K562 (cell line): ENCODE measurements at regions not wholly inside any gene's neighbourhood (a gene's known extent, or its start where the extent isn't known, plus 50 kb on each side); places are given as distances from the start of the nearest gene placed in this dataset.
A peak's percentile ranks its signal among the peaks of the same experiment; 100 is the strongest.

Experiments used
- ATAC-seq: fragments of 200-7000 bp; cut with Tn5 transposase; 3 replicates; pipeline ENCODE4 v1.9.1; 2020; ENCODE audit warnings: moderate library complexity
- BruUV-seq: library from RNA; stranded (reverse); fragments of 400-500 nt; replicated peaks from 2 replicates; lab custom pipeline; 2021; lab: Mats Ljungman, UMichigan
- CTCF ChIA-PET: fragments of 300-600 bp; formaldehyde crosslinking; extraction: SDS; loops from one replicate; lab custom pipeline; 2021; ENCODE audit warnings: low intra/inter-chr PET ratio; lab: Yijun Ruan, JAX
- POLR2A ChIA-PET: fragments of 300-600, 350-650 bp; sonication (Branson Sonifier 250); formaldehyde crosslinking; extraction: SDS; loops from one replicate; lab custom pipeline; 2021; ENCODE audit warnings: antibody characterized with exemption, inconsistent platforms; lab: Yijun Ruan, JAX
- DNase-seq, 4 experiments: peaks; one replicate each; pipeline versions ENCODE4 v3.0.0 to v3.0.0-alpha.2; 2011 to 2018; ENCODE audit warnings: low spot score in 3 of 4, mixed read lengths in 3 of 4; ENCODE audit errors: extremely low read depth in 1 of 4
- FAIRE-seq: peaks from 2 replicates; lab custom pipeline; 2011; peaks lifted over from hg19 to GRCh38; lab: Jason Lieb, UNC
- H2AFZ ChIP-seq: 2 replicates; pipeline ENCODE4 v1.6.0; 2011; ENCODE audit warnings: low read depth, low read length, control low read depth, inconsistent platforms
- H3K27ac ChIP-seq: fragments of 200-600 bp; 3 replicates; pipeline ENCODE4 v1.8.0; 2011; ENCODE audit warnings: low read depth, mild to moderate bottlenecking, control low read depth, inconsistent platforms, low read length, moderate library complexity, mixed read lengths; ENCODE audit errors: extremely low read depth
- H3K27me3 ChIP-seq, 2 experiments: fragments of 300-600 bp in 1 of 2; 2 replicates in 1 of 2; 3 replicates in 1 of 2; pipeline versions ENCODE4 v1.6.0 to v1.8.0; 2011; ENCODE audit warnings: inconsistent platforms in 2 of 2, low read length in 2 of 2, mild to moderate bottlenecking in 1 of 2, mixed read lengths in 1 of 2, moderate library complexity in 1 of 2; ENCODE audit not compliant: control insufficient read depth in 2 of 2, insufficient read depth in 2 of 2
- H3K36me3 ChIP-seq: fragments of 300-600 bp; 3 replicates; pipeline ENCODE4 v1.8.0; 2011; ENCODE audit warnings: mild to moderate bottlenecking, low read length, inconsistent platforms; ENCODE audit not compliant: control insufficient read depth, insufficient read depth
- H3K4me1 ChIP-seq, 2 experiments: fragments of 200-600 bp in 1 of 2; replicated peaks in 1 of 2; 2 replicates in 1 of 2; 3 replicates in 1 of 2; pipeline versions ENCODE4 v1.5.1 to v1.8.0; 2011; ENCODE audit warnings: inconsistent platforms in 2 of 2, low read length in 2 of 2, mild to moderate bottlenecking in 1 of 2, mixed read lengths in 1 of 2, moderate library complexity in 1 of 2; ENCODE audit not compliant: control insufficient read depth in 2 of 2, insufficient read depth in 2 of 2
- H3K4me2 ChIP-seq: 2 replicates; pipeline ENCODE4 v1.6.1; 2011; ENCODE audit warnings: low read length, control low read depth, inconsistent platforms, mixed read lengths; ENCODE audit not compliant: insufficient read depth
- H3K4me3 ChIP-seq: fragments of 200-600 bp; sonication (generic), shearing (Covaris generic); 2 replicates; pipeline ENCODE4 v1.5.1; 2016; ENCODE audit warnings: control low read depth, inconsistent platforms
- H3K79me2 ChIP-seq: fragments of 200-600 bp; 3 replicates; pipeline ENCODE4 v1.8.0; 2011; ENCODE audit warnings: low read length, inconsistent platforms; ENCODE audit not compliant: control insufficient read depth, insufficient read depth
- H3K9ac ChIP-seq, 2 experiments: 2 replicates each; pipeline versions ENCODE4 v1.6.0 to v1.6.1; 2011; ENCODE audit warnings: low read depth in 2 of 2, low read length in 2 of 2, control low read depth in 1 of 2, inconsistent platforms in 1 of 2, mild to moderate bottlenecking in 1 of 2, mixed read lengths in 1 of 2; ENCODE audit not compliant: insufficient read depth in 1 of 2
- H3K9me1 ChIP-seq: one replicate; pipeline ENCODE4 v1.6.0; 2011; ENCODE audit warnings: inconsistent platforms, mild to moderate bottlenecking, low read length, moderate library complexity; ENCODE audit not compliant: control insufficient read depth, insufficient read depth
- H3K9me3 ChIP-seq: replicated peaks from 2 replicates; pipeline ENCODE4 v1.5.1; 2011; ENCODE audit warnings: low read depth, low read length, inconsistent platforms; ENCODE audit not compliant: control insufficient read depth, insufficient read depth
- H4K20me1 ChIP-seq: replicated peaks from 2 replicates; pipeline ENCODE4 v1.6.1; 2011; ENCODE audit warnings: low read length, inconsistent platforms, mixed read lengths; ENCODE audit not compliant: control insufficient read depth, insufficient read depth
- ARID3A ChIP-seq: IDR thresholded peaks from 2 replicates; pipeline ENCODE4 v1.6.1; 2012; ENCODE audit warnings: low read depth, low read length, improper control_type of control experiment, borderline replicate concordance
- E2F6 ChIP-seq, 2 experiments: IDR thresholded peaks; 2 replicates each; pipeline ENCODE4 v1.6.1; 2011; ENCODE audit warnings: borderline replicate concordance in 1 of 2, control low read depth in 1 of 2, low read depth in 1 of 2, low read length in 1 of 2, mild to moderate bottlenecking in 1 of 2, mixed read lengths in 1 of 2, moderate library complexity in 1 of 2; ENCODE audit not compliant: insufficient read depth in 1 of 2, insufficient read length in 1 of 2, poor library complexity in 1 of 2, severe bottlenecking in 1 of 2; ENCODE audit errors: extremely low read depth in 1 of 2
- ILK ChIP-seq: fragments of 450-650 bp; IDR thresholded peaks from 2 replicates; pipeline ENCODE4 v1.6.1; 2016; ENCODE audit warnings: missing genetic modification characterization, low read depth, mild to moderate bottlenecking, missing compliant biosample characterization, moderate library complexity, borderline replicate concordance
- KLF13 ChIP-seq: fragments of 450-650 bp; IDR thresholded peaks from 2 replicates; pipeline ENCODE4 v1.6.1; 2016; ENCODE audit warnings: missing genetic modification characterization, low read depth, mild to moderate bottlenecking, missing compliant biosample characterization, moderate library complexity, borderline replicate concordance
- LEF1 ChIP-seq: fragments of 450-650 bp; IDR thresholded peaks from 2 replicates; pipeline ENCODE4 v1.6.1; 2016; ENCODE audit warnings: mild to moderate bottlenecking
- POLR2A ChIP-seq: fragments of 450-650 bp; conservative IDR thresholded peaks from 2 replicates; pipeline ENCODE4 v1.6.1; 2016
- RAD21 ChIP-seq, 2 experiments: fragments of 250-450 bp in 1 of 2; fragments of 450-650 bp in 1 of 2; sonication (Bioruptor Pico) in 1 of 2; formaldehyde crosslinking in 1 of 2; IDR thresholded peaks in 1 of 2; conservative IDR thresholded peaks in 1 of 2; 2 replicates each; pipeline versions ENCODE4 v1.4.0 to v1.8.0; 2020 to 2022; ENCODE audit warnings: mild to moderate bottlenecking in 2 of 2, moderate library complexity in 1 of 2
- TFAM ChIP-seq: fragments of 250-450 bp; sonication (Bioruptor Pico); conservative IDR thresholded peaks from 2 replicates; pipeline ENCODE4 v1.5.0; 2021; ENCODE audit warnings: mild to moderate bottlenecking, moderate library complexity
- ZFP1 ChIP-seq: fragments of 450-650 bp; formaldehyde crosslinking; IDR thresholded peaks from 2 replicates; pipeline ENCODE4 v1.4.0; 2020; ENCODE audit warnings: mild to moderate bottlenecking, mixed read lengths
- ZFX ChIP-seq: sonication (generic); formaldehyde crosslinking; IDR thresholded peaks from 2 replicates; pipeline ENCODE4 v1.8.0; 2022; ENCODE audit warnings: mild to moderate bottlenecking, missing genetic modification reagents, moderate library complexity
- ZNF3 ChIP-seq: fragments of 250-450 bp; sonication (Bioruptor Pico); IDR thresholded peaks from 2 replicates; pipeline ENCODE4 v1.5.0; 2021; ENCODE audit warnings: mild to moderate bottlenecking, moderate library complexity
- WGBS: fragments of 100-300 bp; shearing (Covaris generic); methylation state at CpG from one replicate; pipeline ENCODE4 v1.1.6; 2016; ENCODE audit warnings: low coverage, mixed read lengths; ENCODE audit not compliant: insufficient coverage; ENCODE audit errors: missing lambda C conversion rate; 5-methylcytosine and 5-hydroxymethylcytosine counted together
- in situ Hi-C: fragments of 300-500 bp; cut with MboI; formaldehyde crosslinking; loops from 4 replicates; pipeline ENCODE4 v1.15.0; 2018; ENCODE audit warnings: inconsistent platforms, mixed read lengths
- intact Hi-C: fragments of 100-400 bp; cut with micrococcal nuclease; formaldehyde crosslinking; loops from 2 replicates; pipeline ENCODE4 v1.14.2; 2022

GRCh38 chr3:31124373-31124772 lies 229.9 kb upstream of the GADL1 start (continued):
- TF ChIP-seq RAD21 (CRISPR knock-in tag; conservative IDR thresholded peaks at IDR 0.05 in 1 of 2, IDR thresholded peaks at IDR 0.05 in 1 of 2): 0 out of 4 replicates have a peak, but pooled peaks of 1 of the 2 experiments have one; percentile 6

DNA sequence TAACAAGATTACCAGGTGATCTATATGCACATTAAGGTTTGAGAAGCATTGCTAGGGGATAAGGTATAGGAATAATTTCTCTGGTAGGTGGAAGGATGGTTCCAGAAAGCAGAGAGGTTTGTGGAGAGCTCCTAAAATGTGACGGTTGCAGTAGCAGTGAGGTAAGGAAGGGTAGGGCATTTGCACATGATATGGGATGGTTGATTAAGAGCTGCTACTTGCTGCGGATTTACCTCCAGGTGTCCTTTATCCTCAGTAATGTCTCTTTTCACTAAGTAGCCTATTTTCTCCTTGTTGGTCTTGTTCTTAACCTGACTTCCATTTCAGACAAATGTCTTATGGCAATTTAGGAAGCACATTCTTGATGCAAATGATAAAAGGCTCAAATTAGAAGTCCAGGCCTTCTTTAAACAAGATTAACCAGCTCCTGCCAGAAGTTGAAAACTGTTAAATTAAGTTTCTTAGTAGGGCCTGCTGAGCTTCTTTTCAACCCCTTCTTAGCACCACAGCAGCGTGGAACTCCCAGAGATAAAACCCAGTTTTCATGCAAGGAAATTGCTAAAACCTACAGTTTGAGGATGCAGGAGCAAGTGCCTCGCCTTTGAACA lies 231.1 kb upstream of the GADL1 start:
- no peak for ATAC-seq
- in situ Hi-C loops: no loop called here

More for the DNA sequence above, 231.1 kb upstream of the GADL1 start:
- no peak overlapping the region for H3K27ac ChIP-seq
- peaks cover 3% of the 10 kb centered on the region; the same call in 1 of the 2 replicates for H3K9me3 ChIP-seq
- BruUV-seq: no TSS peak
- no peak overlapping the region for H3K9ac ChIP-seq
- intact Hi-C loops: no loop called here
- H4K20me1 ChIP-seq: no peaks in the 10 kb centered on the region
- no peaks in the 10 kb centered on the region for H3K4me1 ChIP-seq
- no peak for DNase-seq
- no peak overlapping the region for H3K4me3 ChIP-seq
- TF ChIP-seq LEF1 (no peak), TFAM (no peak), ZNF3 (CRISPR knock-in tag) (no peak), POLR2A (no peak), ZFP1 (no peak), ZFX (CRISPR knock-in tag) (no peak), ILK (tag) (no peak), E2F6 (IDR thresholded peaks at IDR 0.05; ENCODE audit: borderline replicate concordance in 1 of 2, extremely low read depth in 1 of 2, insufficient read depth in 1 of 2, insufficient read length in 1 of 2, low read depth in 1 of 2, low read length in 1 of 2, poor library complexity in 1 of 2, severe bottlenecking in 1 of 2) (no peak), KLF13 (tag) (no peak), ARID3A (no peak)
- ChIA-PET POLR2A (interaction anchor here (0.6 kb wide), 1 partner anchor 106 kb away, joined by 3 read pairs; no protein-coding TSS in a partner anchor), CTCF (no interaction called here)
- H2AFZ ChIP-seq: no peak overlapping the region
- H3K4me2 ChIP-seq: no peak overlapping the region
- no peaks in the 10 kb centered on the region for H3K79me2 ChIP-seq
- FAIRE-seq: peak; percentile 15
- no peaks in the 10 kb centered on the region for H3K36me3 ChIP-seq
- no peaks in the 10 kb centered on the region for H3K27me3 ChIP-seq
- WGBS: 6% methylated on average over 4 of the region's 4 CpGs
- no peaks in the 10 kb centered on the region for H3K9me1 ChIP-seq
